Ovary (tissue), 7 donors: ENCODE measurements at regions not wholly inside any gene's neighbourhood (a gene's known extent, or its start where the extent isn't known, plus 50 kb on each side); places are given as distances from the start of the nearest gene placed in this dataset.

Experiments
- DNase-seq, 5 donors: peaks; one replicate each; pipeline ENCODE4 v3.0.0-alpha.2; 2019 to 2020
- H3K27ac ChIP-seq, 2 donors: fragments of 200-600 bp; one replicate each; pipeline versions ENCODE4 v1.5.1 to v1.8.0; 2019 to 2022
- H3K27me3 ChIP-seq: fragments of 200-600 bp; one replicate; pipeline ENCODE4 v1.8.0; 2022
- H3K36me3 ChIP-seq: fragments of 200-600 bp; sonication (generic); one replicate; pipeline ENCODE4 v1.5.1; 2019
- H3K4me1 ChIP-seq: one replicate; pipeline ENCODE4 v1.8.1; 2013; ENCODE audit warnings: mild to moderate bottlenecking, moderate library complexity; ENCODE audit not compliant: insufficient read depth
- H3K4me3 ChIP-seq: fragments of 200-600 bp; sonication (generic); one replicate; pipeline ENCODE4 v1.5.1; 2017
- H3K9me3 ChIP-seq, 2 donors: fragments of 200-600 bp in 1 of 2; sonication (generic) in 1 of 2; one replicate each; pipeline versions ENCODE4 v1.5.1 to v1.8.1; 2013 to 2019; ENCODE audit warnings: mild to moderate bottlenecking in 1 of 2, moderate library complexity in 1 of 2
- EP300 ChIP-seq: sonication (generic); formaldehyde crosslinking; IDR thresholded peaks from one replicate; pipeline ENCODE4 v1.6.1; 2017; ENCODE audit warnings: antibody characterized with exemption
- POLR2A ChIP-seq: fragments of 450-650 bp; IDR thresholded peaks from one replicate; pipeline ENCODE4 v1.6.1; 2017; ENCODE audit warnings: antibody characterized with exemption, mild to moderate bottlenecking, moderate library complexity
- WGBS, 3 donors: extraction: QIAGEN DNeasy Blood & Tissue Kit in 1 of 3; methylation state at CpG; one replicate each; pipeline versions ENCODE4 v1.1.5 to v1.1.7; 2013 to 2017; 5-methylcytosine and 5-hydroxymethylcytosine counted together
- intact Hi-C, 4 donors: fragments of 100-400 bp; cut with DNase I; formaldehyde crosslinking; loops; one replicate each; pipeline versions ENCODE4 v1.11.0 to v1.15.1; 2022 to 2023
- TF ChIP-seq, protein P1 (sequence below), 3 donors: fragments of 450-650 bp in 2 of 3; fragments of 200-600 bp in 1 of 3; IDR thresholded peaks; one replicate each; pipeline versions ENCODE4 v1.5.1 to v1.8.0; 2016 to 2022; ENCODE audit warnings: antibody characterized with exemption in 3 of 3, mild to moderate bottlenecking in 1 of 3
- donor health status: DM: no; HTN: no; CAD: no; lungs with moderate emphysema.
- donor health status: DM: no; HTN: no; CAD: no.
- donor health status: Bipolar disorder and iron deficiency.
- donor health status: DM: no; HTN: no; CAD: no.
- donor health status: DM: yes; HTN: yes; CAD: no.

DNA sequence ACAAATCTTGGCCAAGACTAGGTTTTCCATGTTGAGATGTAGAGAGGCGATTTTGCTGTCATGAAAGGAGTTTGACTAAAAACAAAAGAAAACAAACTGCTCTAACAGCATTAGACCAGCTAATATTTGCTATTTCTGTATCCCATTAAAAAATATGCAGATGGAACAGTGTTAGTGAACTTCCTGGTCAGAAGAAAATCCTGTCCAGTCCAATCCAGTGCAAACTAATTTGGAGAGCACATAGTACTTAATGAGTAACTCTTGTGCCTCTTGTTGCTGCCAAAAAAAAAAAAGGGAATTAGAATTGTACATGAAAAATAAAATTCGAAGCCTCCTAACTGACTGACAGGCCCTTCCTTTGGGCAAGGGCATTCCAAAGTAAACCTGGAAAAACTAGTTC is 298.8 kb downstream of the ETNK1 start:
- Histone ChIP-seq H3K36me3 (no peaks in the 10 kb centered on the region), H3K9me3 (no peaks in the 10 kb centered on the region), H3K4me3 (no peak overlapping the region), H3K27me3 (no peaks in the 10 kb centered on the region), H3K27ac (no peak overlapping the region), H3K4me1 (no peaks in the 10 kb centered on the region)
- intact Hi-C loops, result no loop called here
- WGBS, 3 donors, result 65 to 84% (median 81%) methylated on average over 2 of the region's 2 CpGs
- no peak for DNase-seq
- no peak for TF ChIP-seq EP300
- TF ChIP-seq POLR2A, result no peak
- TF ChIP-seq, protein P1, sequence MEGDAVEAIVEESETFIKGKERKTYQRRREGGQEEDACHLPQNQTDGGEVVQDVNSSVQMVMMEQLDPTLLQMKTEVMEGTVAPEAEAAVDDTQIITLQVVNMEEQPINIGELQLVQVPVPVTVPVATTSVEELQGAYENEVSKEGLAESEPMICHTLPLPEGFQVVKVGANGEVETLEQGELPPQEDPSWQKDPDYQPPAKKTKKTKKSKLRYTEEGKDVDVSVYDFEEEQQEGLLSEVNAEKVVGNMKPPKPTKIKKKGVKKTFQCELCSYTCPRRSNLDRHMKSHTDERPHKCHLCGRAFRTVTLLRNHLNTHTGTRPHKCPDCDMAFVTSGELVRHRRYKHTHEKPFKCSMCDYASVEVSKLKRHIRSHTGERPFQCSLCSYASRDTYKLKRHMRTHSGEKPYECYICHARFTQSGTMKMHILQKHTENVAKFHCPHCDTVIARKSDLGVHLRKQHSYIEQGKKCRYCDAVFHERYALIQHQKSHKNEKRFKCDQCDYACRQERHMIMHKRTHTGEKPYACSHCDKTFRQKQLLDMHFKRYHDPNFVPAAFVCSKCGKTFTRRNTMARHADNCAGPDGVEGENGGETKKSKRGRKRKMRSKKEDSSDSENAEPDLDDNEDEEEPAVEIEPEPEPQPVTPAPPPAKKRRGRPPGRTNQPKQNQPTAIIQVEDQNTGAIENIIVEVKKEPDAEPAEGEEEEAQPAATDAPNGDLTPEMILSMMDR (IDR thresholded peaks at IDR 0.05), result no peak

DNA sequence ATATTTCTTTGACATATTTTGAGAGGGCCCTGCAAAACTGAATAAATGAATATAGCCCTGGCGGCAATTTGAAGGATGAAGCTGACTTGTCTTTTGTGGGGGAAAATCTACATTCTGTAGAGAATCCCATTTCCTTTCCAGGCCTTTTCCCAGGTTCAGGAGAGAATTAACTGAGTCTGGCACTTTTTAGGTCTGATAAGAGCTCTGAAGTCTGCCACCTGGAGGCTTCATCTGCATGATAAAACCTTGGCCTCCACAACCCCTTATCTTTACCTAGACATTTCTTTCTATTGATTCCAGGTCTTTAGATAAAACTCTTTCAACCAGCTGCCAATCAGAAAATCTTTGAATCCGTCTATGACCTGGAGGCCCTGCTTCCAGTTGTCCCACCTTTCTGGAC is 299.4 kb downstream of the ETNK1 start:
- DNase-seq, result no peak
- Histone ChIP-seq H3K4me1 (no peaks in the 10 kb centered on the region), H3K4me3 (no peak overlapping the region), H3K27me3 (no peaks in the 10 kb centered on the region), H3K27ac (no peak overlapping the region), H3K9me3 (no peaks in the 10 kb centered on the region), H3K36me3 (no peaks in the 10 kb centered on the region)
- intact Hi-C loops, result no loop called here
- 90 to 91% (median 91%) methylated on average over 2 of the region's 2 CpGs for whole genome bisulfite sequencing, 3 donors
- TF ChIP-seq POLR2A (no peak), EP300 (no peak)

DNA sequence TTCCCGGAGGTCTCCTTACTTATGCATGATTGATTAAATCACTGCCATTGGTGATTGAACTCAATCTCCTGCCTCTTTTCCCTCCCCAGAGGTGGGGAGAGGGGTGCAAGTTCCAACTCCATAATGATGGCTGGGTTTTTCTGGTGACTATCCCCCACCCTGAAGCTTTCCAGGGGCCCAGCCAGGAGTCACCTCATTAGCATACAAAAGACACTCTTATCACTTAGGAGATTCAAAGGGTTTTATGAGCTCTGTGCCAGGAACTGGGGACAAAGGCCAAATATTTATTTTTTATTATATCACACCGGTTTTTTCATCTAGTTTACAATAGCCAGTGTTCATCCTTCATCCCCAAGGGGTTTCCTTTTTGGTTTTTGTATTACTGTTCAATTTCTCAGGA is 300.7 kb downstream of the ETNK1 start:
- Histone ChIP-seq H3K9me3 (no peaks in the 10 kb centered on the region), H3K27me3 (no peaks in the 10 kb centered on the region), H3K4me3 (no peak overlapping the region), H3K27ac (no peak overlapping the region), H3K36me3 (no peaks in the 10 kb centered on the region), H3K4me1 (no peaks in the 10 kb centered on the region)
- TF ChIP-seq EP300 (no peak), POLR2A (no peak)
- TF ChIP-seq, protein P1 (IDR thresholded peaks at IDR 0.05), result no peak
- intact Hi-C loops, result no loop called here
- DNase-seq, result no peak
- WGBS, 3 donors, result 80 to 87% (median 80%) methylated on average over 2 of the region's 2 CpGs

DNA sequence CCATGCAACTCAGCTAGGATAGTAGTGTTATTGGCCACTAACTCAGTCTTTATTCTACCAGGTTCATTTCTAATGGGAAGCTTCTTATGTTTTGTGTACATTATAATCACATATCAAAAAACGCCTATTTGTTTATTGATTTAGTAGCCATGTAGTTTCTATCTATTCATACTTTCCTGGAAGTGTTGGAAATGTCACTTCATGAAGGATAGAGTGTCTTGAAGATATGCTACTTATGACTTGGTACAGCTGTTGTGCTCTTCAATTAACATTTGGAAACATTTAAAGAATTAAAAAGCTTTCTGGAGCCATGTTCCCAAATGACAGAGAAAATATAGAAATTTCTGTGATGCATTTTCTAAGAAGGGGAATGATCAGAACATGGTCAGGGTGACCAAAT is 307.5 kb downstream of the ETNK1 start:
- Histone ChIP-seq H3K4me1 (no peaks in the 10 kb centered on the region), H3K27ac (no peak overlapping the region), H3K27me3 (no peaks in the 10 kb centered on the region), H3K9me3 (no peaks in the 10 kb centered on the region), H3K4me3 (no peak overlapping the region), H3K36me3 (no peaks in the 10 kb centered on the region)
- TF ChIP-seq EP300, result no peak
- no peak for TF ChIP-seq POLR2A
- TF ChIP-seq, protein P1 (IDR thresholded peaks at IDR 0.05), result no peak
- DNase-seq, result no peak
- intact Hi-C loops, result no loop called here
- WGBS, 3 donors, result 49 to 70% (median 62%) methylated on average over 1 of the region's 1 CpG

DNA sequence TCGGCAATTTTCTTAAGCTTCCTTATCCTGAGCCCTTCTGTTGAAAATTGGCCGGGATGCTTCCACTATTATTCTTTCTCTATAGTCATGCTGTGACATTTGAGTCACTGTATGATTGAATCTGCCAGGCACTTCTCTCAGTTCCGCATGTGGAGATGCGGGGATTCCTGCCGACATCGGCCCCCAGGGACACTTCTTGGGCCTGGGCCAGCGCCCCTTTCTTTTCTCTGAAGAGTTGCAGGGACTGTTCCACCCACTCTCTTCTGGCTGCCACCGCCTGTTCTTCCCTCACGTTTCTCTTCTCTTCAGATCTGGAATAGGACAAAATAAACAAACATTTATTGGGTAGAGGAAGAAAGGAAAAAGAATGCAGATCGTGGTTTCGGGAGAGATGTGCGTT is 310.1 kb downstream of the ETNK1 start:
- no peaks in the 10 kb centered on the region for H3K36me3 ChIP-seq
- intact Hi-C loops, result no loop called here
- H3K9me3 ChIP-seq, result no peaks in the 10 kb centered on the region
- no peak for DNase-seq
- H3K27me3 ChIP-seq, result no peaks in the 10 kb centered on the region
- WGBS, 3 donors, result 69 to 74% (median 70%) methylated on average over 12 of the region's 12 CpGs
- H3K27ac ChIP-seq, result no peak overlapping the region
- H3K4me1 ChIP-seq, result no peaks in the 10 kb centered on the region
- TF ChIP-seq, protein P1 (IDR thresholded peaks at IDR 0.05), result no peak
- TF ChIP-seq EP300 (no peak), POLR2A (no peak)
- H3K4me3 ChIP-seq, result no peak overlapping the region
